ENCODE measurements at regions not wholly inside any gene's neighbourhood (a gene's known extent, or its start where the extent isn't known, plus 50 kb on each side); places are given as distances from the start of the nearest gene placed in this dataset.

- no peak for TF ChIP-seq PATZ1 (CRISPR knock-in tag; IDR thresholded peaks at IDR 0.05; ENCODE audit: borderline replicate concordance)
Measured at GRCh38 chr4:26181616-26182015, 139.2 kb upstream of the RBPJ start (continued).

- ATAC-seq = peak; percentile 53; the same call in 2 of the 3 replicates
- no peak for TF ChIP-seq SNAI2 (CRISPR knock-in tag; IDR thresholded peaks at IDR 0.05)
- no peak for TF ChIP-seq TCF4 (CRISPR knock-in tag; IDR thresholded peaks at IDR 0.05; ENCODE audit: borderline replicate concordance)
- TF ChIP-seq CSRNP3 (CRISPR knock-in tag; IDR thresholded peaks at IDR 0.05) = no peak
- TF ChIP-seq TSHZ2 (CRISPR knock-in tag; IDR thresholded peaks at IDR 0.05) = no peak
- no peak for TF ChIP-seq CREB5 (CRISPR knock-in tag; IDR thresholded peaks at IDR 0.05; ENCODE audit: low read depth)
- no peak for TF ChIP-seq TOX (CRISPR knock-in tag; IDR thresholded peaks at IDR 0.05; ENCODE audit: borderline replicate concordance)
Measured at GRCh38 chr4:26183017-26183416, 137.8 kb upstream of the RBPJ start.

- no peak for TF ChIP-seq ZNF70 (CRISPR knock-in tag; IDR thresholded peaks at IDR 0.05)
- TF ChIP-seq ZNF8 (CRISPR knock-in tag; IDR thresholded peaks at IDR 0.05) = no peak
- ATAC-seq = peak; percentile 31; the same call in 1 of the 3 replicates
Measured at GRCh38 chr4:26185436-26185835, 135.4 kb upstream of the RBPJ start.

GRCh38 chr4:26191353-26191752, 129.5 kb upstream of the RBPJ start:
- peak; percentile 48 for ATAC-seq
- TF ChIP-seq TOX (CRISPR knock-in tag; IDR thresholded peaks at IDR 0.05; ENCODE audit: borderline replicate concordance) (no peak), ESRRG (CRISPR knock-in tag; IDR thresholded peaks at IDR 0.05) (no peak), ZFP30 (CRISPR knock-in tag; IDR thresholded peaks at IDR 0.05) (no peak), PATZ1 (CRISPR knock-in tag; IDR thresholded peaks at IDR 0.05; ENCODE audit: borderline replicate concordance) (no peak), ZNF70 (CRISPR knock-in tag; IDR thresholded peaks at IDR 0.05) (no peak), ISL1 (CRISPR knock-in tag; IDR thresholded peaks at IDR 0.05) (no peak), BACH2 (CRISPR knock-in tag; IDR thresholded peaks at IDR 0.05; ENCODE audit: borderline replicate concordance) (no peak), TSHZ2 (CRISPR knock-in tag; IDR thresholded peaks at IDR 0.05) (no peak), ZNF8 (CRISPR knock-in tag; IDR thresholded peaks at IDR 0.05) (no peak), CSRNP3 (CRISPR knock-in tag; IDR thresholded peaks at IDR 0.05) (no peak), CSDC2 (CRISPR knock-in tag; IDR thresholded peaks at IDR 0.05) (no peak), ZC3H10 (CRISPR knock-in tag; IDR thresholded peaks at IDR 0.05) (no peak), RARB (CRISPR knock-in tag; IDR thresholded peaks at IDR 0.05) (no peak), PPARA (CRISPR knock-in tag; IDR thresholded peaks at IDR 0.05; ENCODE audit: borderline replicate concordance) (no peak), TCF4 (CRISPR knock-in tag; IDR thresholded peaks at IDR 0.05; ENCODE audit: borderline replicate concordance) (no peak), CREB5 (CRISPR knock-in tag; IDR thresholded peaks at IDR 0.05; ENCODE audit: low read depth) (no peak)
